GM10248 (cell line): ENCODE measurements at regions not wholly inside any gene's neighbourhood (a gene's known extent, or its start where the extent isn't known, plus 50 kb on each side); places are given as distances from the start of the nearest gene placed in this dataset.

ENCODE experiments used
- CTCF ChIA-PET: fragments of 300-600 bp; sonication (Branson Sonifier 250); formaldehyde crosslinking; extraction: SDS; loops from one replicate; lab custom pipeline; 2021; ENCODE audit warnings: antibody characterized with exemption; lab: Yijun Ruan, JAX
- POLR2A ChIA-PET: fragments of 350-650 bp; sonication (Branson Sonifier 250); formaldehyde crosslinking; extraction: SDS; loops from one replicate; lab custom pipeline; 2020; ENCODE audit warnings: antibody characterized with exemption; lab: Yijun Ruan, JAX
- DNase-seq: peaks from one replicate; pipeline ENCODE4 v3.0.0; 2012; ENCODE audit errors: extremely low spot score
- TF ChIP-seq, protein P1 (sequence below): IDR thresholded peaks from 2 replicates; pipeline ENCODE4 v1.5.1; 2012; ENCODE audit warnings: mild to moderate bottlenecking, low read depth; ENCODE audit errors: extremely low read depth, missing control alignments, control extremely low read depth

DNA sequence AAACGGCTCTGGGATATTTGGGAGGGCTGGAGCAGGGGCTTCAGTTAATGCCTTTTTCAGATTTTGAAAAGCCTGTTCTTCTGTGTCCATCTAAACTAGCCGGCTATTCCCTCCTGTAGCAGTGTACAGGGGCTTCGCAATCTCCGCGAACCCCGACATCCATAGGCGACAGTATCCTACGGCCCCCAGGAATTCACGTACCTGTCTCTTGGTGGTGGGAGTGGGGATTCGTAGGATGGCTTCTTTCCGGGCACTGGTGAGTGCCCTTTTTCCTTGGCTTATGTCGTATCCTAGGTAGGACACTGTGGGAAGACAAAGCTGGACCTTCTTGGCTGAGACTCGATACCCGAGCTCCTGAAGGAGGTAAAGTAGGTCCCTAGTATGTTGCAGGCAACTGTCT, 153.1 kb downstream of the TRIM27 start:
- TF ChIP-seq, protein P1, sequence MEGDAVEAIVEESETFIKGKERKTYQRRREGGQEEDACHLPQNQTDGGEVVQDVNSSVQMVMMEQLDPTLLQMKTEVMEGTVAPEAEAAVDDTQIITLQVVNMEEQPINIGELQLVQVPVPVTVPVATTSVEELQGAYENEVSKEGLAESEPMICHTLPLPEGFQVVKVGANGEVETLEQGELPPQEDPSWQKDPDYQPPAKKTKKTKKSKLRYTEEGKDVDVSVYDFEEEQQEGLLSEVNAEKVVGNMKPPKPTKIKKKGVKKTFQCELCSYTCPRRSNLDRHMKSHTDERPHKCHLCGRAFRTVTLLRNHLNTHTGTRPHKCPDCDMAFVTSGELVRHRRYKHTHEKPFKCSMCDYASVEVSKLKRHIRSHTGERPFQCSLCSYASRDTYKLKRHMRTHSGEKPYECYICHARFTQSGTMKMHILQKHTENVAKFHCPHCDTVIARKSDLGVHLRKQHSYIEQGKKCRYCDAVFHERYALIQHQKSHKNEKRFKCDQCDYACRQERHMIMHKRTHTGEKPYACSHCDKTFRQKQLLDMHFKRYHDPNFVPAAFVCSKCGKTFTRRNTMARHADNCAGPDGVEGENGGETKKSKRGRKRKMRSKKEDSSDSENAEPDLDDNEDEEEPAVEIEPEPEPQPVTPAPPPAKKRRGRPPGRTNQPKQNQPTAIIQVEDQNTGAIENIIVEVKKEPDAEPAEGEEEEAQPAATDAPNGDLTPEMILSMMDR, result no peak
- DNase-seq, result no peak
- POLR2A ChIA-PET, result no interaction called here
- CTCF ChIA-PET, result interaction anchor here (1.3 kb wide), 1 partner anchor 67 kb away, joined by 3 read pairs; no protein-coding TSS in a partner anchor

DNA sequence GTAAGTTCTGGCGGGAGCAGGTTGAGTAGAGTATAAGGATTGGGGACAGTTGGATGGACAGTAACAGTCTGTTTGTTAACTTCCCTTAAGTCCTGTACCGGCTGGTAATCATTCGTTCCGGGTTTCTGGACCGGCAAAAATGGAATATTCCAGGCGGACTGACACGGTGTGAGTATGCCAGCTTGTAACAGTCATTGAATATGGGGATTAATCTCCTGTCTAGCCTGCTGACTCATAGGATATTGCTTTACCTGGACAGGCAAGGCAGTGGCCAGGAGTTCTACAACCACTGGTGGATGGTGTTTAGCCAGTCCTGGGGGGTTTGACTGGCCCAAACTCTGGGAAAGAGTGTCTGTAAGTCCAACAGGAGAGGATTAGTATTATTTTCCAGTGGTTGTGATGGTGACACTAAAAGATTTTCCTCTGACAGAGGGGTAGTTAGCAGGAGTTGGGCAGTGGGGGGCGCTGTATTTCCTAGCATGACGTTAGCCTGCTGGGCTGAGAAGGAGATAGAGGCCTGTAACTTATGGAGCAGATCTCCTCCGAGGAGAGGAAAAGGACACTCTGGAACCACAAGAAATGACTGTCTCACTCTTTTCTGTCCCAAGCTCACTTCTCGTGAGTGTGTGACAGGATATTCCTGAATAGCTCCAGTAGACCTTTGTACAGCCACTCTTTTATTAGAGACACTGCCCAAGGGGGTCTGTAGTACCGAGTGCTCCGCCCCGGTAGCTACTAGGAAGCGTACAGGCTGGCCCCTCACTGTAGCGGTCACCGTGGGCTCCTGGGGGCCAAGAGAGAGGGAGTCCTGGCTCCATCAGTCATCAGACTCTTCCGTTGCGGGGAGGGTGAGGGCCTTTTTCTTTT, 152.2 kb downstream of the TRIM27 start:
- ChIA-PET CTCF (interaction anchor here (1.3 kb wide), 1 partner anchor 66 kb away, joined by 3 read pairs; no protein-coding TSS in a partner anchor), POLR2A (no interaction called here)
- TF ChIP-seq, protein P1, result no peak
- DNase-seq, result no peak

DNA sequence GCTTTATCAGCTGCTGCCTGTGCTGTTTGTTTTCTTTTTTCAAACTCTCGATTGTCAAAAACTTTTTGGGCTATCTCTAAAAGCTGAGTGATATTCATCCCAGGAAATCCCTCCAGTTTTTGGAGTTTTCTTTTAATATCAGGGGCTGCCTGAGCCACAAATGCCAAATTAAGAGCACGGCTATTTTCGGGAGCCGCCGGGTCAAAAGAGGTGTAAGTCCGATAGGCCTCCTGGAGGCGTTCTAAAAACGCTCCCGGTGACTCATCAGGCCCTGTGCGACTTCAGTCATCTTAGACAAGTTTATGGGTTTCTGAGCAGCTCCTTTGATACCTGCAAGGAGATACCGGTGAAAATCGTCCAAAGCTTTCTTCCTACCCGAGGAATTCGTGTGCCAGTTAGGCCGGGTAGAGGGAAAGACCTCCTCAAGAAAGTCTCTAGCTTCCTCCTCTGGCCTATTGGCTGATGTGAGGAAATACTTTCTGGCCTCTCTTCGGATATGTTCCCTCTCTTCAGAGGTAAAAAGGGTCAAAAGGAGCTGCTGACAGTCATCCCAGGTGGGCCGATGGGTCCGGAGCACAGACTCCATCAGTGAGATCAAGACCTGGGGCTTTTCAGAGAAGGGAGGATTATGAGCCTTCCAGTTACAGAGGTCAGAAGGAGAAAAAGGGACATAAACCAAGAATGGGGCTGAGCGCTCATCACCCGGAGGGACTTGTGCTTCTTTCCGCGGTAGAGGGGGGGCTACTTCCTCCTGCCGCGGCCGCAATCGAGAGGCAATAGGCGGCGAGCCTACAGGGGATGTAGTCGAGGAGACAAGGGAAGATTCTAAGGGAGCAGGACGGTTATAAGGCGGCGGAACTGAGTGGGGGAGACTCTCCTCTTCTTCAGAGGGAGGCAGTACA, 151.1 kb downstream of the TRIM27 start:
- no peak for DNase-seq
- TF ChIP-seq, protein P1, result no peak
- CTCF ChIA-PET, result no interaction called here
- POLR2A ChIA-PET, result no interaction called here

DNA sequence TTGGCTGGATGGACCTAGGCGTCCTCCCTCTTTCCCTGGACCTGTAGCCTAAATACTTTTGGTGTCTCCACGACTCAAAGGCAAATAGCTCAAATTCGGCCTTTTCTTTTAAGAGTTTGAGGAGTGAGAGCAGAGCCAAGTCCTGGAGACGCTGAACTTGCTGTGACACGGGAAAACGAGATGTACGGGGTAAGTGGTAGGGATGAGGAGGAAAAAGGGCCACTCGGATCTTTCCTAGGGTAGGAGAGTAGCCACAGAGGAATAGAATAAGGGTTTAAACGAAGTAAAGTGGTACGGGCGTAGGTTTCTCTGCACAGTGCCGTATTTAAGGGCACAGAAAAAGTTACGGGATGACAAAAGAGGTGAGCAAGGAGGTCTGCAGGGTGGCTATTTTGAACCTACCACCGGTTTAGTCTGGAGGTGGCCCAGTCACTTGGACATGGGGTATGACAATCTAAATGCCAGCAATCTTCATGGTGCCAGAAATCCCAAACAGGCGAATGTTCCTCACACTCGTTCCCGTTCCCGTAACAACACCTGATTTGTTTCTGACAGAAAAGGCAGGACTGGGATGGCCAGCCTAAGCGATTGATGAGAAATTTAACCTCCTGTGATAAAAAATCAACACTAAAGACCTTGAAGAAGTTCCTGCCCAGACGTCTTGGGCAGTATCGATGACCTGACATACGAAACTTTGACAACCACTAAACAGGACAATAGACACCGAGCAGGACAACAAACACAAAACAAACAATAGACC, 149.3 kb downstream of the TRIM27 start:
- TF ChIP-seq, protein P1, result no peak
- no peak for DNase-seq
- CTCF ChIA-PET, result interaction anchor here (1.0 kb wide), 1 partner anchor 52 kb away, joined by 3 read pairs; no protein-coding TSS in a partner anchor
- POLR2A ChIA-PET, result no interaction called here

DNA sequence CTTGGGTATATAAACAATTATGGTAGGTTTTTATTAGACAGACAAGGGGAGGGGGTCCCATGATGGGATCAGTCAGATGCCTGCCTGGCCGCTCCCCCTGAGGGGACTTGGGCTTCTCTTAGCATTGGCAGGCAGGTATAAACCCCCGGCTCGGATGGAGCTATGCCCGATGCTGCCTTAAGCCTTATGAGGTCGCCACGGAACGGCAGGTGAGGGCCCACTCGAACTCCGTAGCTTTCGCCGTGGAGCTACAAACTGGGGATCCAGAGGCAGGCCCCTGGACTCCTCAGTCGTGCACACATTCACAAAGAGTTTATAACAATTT, 148.8 kb downstream of the TRIM27 start:
- CTCF ChIA-PET, result no interaction called here
- POLR2A ChIA-PET, result no interaction called here
- TF ChIP-seq, protein P1, result no peak
- no peak for DNase-seq
